Neural progenitor cell (in vitro differentiated cells): ENCODE measurements at regions not wholly inside any gene's neighbourhood (a gene's known extent, or its start where the extent isn't known, plus 50 kb on each side); places are given as distances from the start of the nearest gene placed in this dataset.

Source experiments
- DNase-seq: peaks from one replicate; pipeline ENCODE4 v3.0.0-alpha.2; 2016; ENCODE audit warnings: low spot score
- H2AFZ ChIP-seq: fragments of 200-600 bp; sonication (generic); replicated peaks from 2 replicates; pipeline ENCODE4 v1.6.1; 2016; ENCODE audit warnings: antibody characterized with exemption
- H3F3A ChIP-seq: fragments of 200-600 bp; sonication (generic); 2 replicates; pipeline ENCODE4 v1.6.1; 2016; ENCODE audit warnings: antibody characterized with exemption, low read depth
- H3K27ac ChIP-seq: fragments of 200-600 bp; sonication (generic); 2 replicates; pipeline ENCODE4 v1.5.1; 2016; ENCODE audit warnings: mild to moderate bottlenecking
- H3K27me3 ChIP-seq: fragments of 200-600 bp; sonication (generic); 2 replicates; pipeline ENCODE4 v1.6.1; 2016; ENCODE audit warnings: mild to moderate bottlenecking, moderate library complexity
- H3K36me3 ChIP-seq: fragments of 200-600 bp; sonication (generic); 2 replicates; pipeline ENCODE4 v1.5.1; 2016
- H3K4me1 ChIP-seq: fragments of 200-600 bp; sonication (generic); 2 replicates; pipeline ENCODE4 v1.6.1; 2016; ENCODE audit warnings: mixed run types
- H3K4me2 ChIP-seq: fragments of 200-600 bp; sonication (generic); 2 replicates; pipeline ENCODE4 v1.6.1; 2016
- H3K4me3 ChIP-seq: fragments of 200-600 bp; sonication (generic); 2 replicates; pipeline ENCODE4 v1.5.1; 2016
- H3K79me2 ChIP-seq: fragments of 200-600 bp; sonication (generic); 2 replicates; pipeline ENCODE4 v1.6.1; 2016; ENCODE audit warnings: low read depth
- H3K9ac ChIP-seq: fragments of 200-600 bp; sonication (generic); 2 replicates; pipeline ENCODE4 v1.6.1; 2016
- H3K9me3 ChIP-seq: fragments of 200-600 bp; sonication (generic); 2 replicates; pipeline ENCODE4 v1.5.1; 2016; ENCODE audit warnings: low read depth
- H4K20me1 ChIP-seq: fragments of 200-600 bp; sonication (generic); 2 replicates; pipeline ENCODE4 v1.6.1; 2016; ENCODE audit warnings: low read depth
- H3K27ac Mint-ChIP-seq: 3 replicates; pipeline ENCODE4 v1.8.0; 2021; ENCODE audit warnings: mixed read lengths
- H3K27me3 Mint-ChIP-seq: 2 replicates; pipeline ENCODE4 v1.8.0; 2022; ENCODE audit warnings: low read depth, mild to moderate bottlenecking, inconsistent platforms, moderate library complexity, mixed read lengths; ENCODE audit not compliant: insufficient read depth
- H3K36me3 Mint-ChIP-seq: 3 replicates; pipeline ENCODE4 v1.8.0; 2021; ENCODE audit warnings: mixed read lengths
- H3K4me1 Mint-ChIP-seq: 3 replicates; pipeline ENCODE4 v1.8.0; 2021; ENCODE audit warnings: mixed read lengths
- H3K4me3 Mint-ChIP-seq: 3 replicates; pipeline ENCODE4 v1.8.0; 2021; ENCODE audit warnings: mild to moderate bottlenecking, moderate library complexity, mixed read lengths
- H3K9me3 Mint-ChIP-seq: 3 replicates; pipeline ENCODE4 v1.8.0; 2020; ENCODE audit warnings: mixed read lengths
- CTCF ChIP-seq: fragments of 200-600 bp; sonication (generic); IDR thresholded peaks from 2 replicates; pipeline ENCODE4 v1.5.1; 2017; ENCODE audit warnings: antibody characterized with exemption, mild to moderate bottlenecking
- EZH2 ChIP-seq: fragments of 200-600 bp; sonication (generic); IDR thresholded peaks from 2 replicates; pipeline ENCODE4 v1.6.1; 2017; ENCODE audit warnings: antibody characterized with exemption, mild to moderate bottlenecking, moderate library complexity
- EZH2phosphoT487 ChIP-seq: fragments of 200-600 bp; sonication (generic); IDR thresholded peaks from 2 replicates; pipeline ENCODE4 v1.6.1; 2017; ENCODE audit warnings: antibody characterized with exemption

- H3K27me3 Mint-ChIP-seq: no peaks in the 10 kb centered on the region
- no peak overlapping the region for H3K27ac Mint-ChIP-seq
- H3K4me1 ChIP-seq: peaks cover 6% of the 10 kb centered on the region
Observed at GRCh38 chr3:26763723-26764122, 141.2 kb downstream of the LRRC3B start.

DNA sequence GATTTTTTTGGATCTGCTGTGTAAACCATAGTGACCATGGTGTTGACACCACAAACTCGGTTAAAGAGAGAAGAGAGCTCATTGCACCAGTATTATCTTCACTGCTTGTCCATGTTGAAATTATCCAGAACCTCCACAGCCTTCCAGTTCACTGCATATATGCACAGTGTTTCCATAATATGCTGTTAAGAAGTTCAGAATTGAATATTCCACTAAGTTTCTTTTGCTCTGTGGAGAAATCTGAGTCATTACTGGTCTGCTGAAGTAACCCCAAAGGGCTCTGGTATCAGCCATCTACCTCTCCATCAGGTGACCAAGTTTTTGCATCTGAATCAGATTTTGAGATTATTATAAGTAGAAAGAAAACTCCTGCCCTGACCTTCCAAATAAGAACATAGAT, 143.5 kb downstream of the LRRC3B start:
- Histone ChIP-seq H3F3A (no peaks in the 10 kb centered on the region), H2AFZ (no peak overlapping the region), H3K4me1 (peaks cover 6% of the 10 kb centered on the region), H3K4me3 (no peak overlapping the region), H3K9me3 (no peaks in the 10 kb centered on the region), H3K27ac (no peak overlapping the region), H3K36me3 (no peaks in the 10 kb centered on the region), H3K9ac (no peak overlapping the region), H4K20me1 (no peaks in the 10 kb centered on the region), H3K79me2 (no peaks in the 10 kb centered on the region), H3K4me2 (no peak overlapping the region), H3K27me3 (no peaks in the 10 kb centered on the region)
- TF ChIP-seq EZH2: no peak
- no peak for TF ChIP-seq CTCF
- no peak for TF ChIP-seq EZH2phosphoT487
- Mint-ChIP-seq H3K27ac (no peak overlapping the region), H3K36me3 (no peaks in the 10 kb centered on the region), H3K9me3 (no peaks in the 10 kb centered on the region), H3K27me3 (no peaks in the 10 kb centered on the region), H3K4me1 (peaks cover 6% of the 10 kb centered on the region), H3K4me3 (no peak overlapping the region)
- DNase-seq: no peak

More at GRCh38 chr3:26763723-26764122, 141.2 kb downstream of the LRRC3B start:
- H4K20me1 ChIP-seq: no peaks in the 10 kb centered on the region
- no peak overlapping the region for H3K9ac ChIP-seq
- no peak overlapping the region for H3K4me3 Mint-ChIP-seq
- no peaks in the 10 kb centered on the region for H3K36me3 ChIP-seq
- H3K4me1 Mint-ChIP-seq: peaks cover 6% of the 10 kb centered on the region
- no peaks in the 10 kb centered on the region for H3K9me3 ChIP-seq
- DNase-seq: no peak
- no peaks in the 10 kb centered on the region for H3K36me3 Mint-ChIP-seq
- no peaks in the 10 kb centered on the region for H3K27me3 ChIP-seq
- H3K4me2 ChIP-seq: no peak overlapping the region
- no peak overlapping the region for H2AFZ ChIP-seq
- H3K9me3 Mint-ChIP-seq: no peaks in the 10 kb centered on the region
- H3K79me2 ChIP-seq: no peaks in the 10 kb centered on the region
- TF ChIP-seq CTCF (no peak), EZH2phosphoT487 (no peak), EZH2 (no peak)
- H3K4me3 ChIP-seq: no peak overlapping the region
- no peak overlapping the region for H3K27ac ChIP-seq
- no peaks in the 10 kb centered on the region for H3F3A ChIP-seq

DNA sequence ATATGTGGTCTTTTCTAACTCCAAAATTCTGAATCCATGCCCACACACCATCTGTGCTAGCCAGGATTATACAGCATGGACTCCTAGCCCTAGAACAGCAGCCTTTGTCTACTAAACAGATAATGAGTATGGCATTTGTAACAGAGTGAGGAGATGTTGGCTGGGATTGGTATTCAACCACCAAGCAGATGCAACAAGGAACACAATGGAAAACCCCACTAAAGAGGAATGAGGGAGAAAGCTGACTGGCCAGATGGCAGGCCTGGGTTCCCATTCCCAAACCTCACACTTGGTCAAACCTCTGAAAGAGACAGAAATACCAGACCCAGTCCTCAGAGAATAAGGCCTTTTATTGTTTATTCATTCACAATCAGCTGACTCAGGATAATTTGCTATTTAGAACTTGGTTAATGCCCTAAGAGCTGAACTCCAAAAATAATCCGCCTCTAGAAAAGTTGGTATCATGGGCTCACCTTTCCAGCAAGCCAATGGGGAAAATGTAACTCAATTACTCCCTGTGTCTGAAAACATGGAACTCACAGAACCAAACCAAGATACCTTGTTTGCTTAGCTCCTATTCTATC, 145.6 kb downstream of the LRRC3B start:
- Mint-ChIP-seq H3K4me3 (no peak overlapping the region), H3K27ac (no peak overlapping the region), H3K4me1 (peaks cover 6% of the 10 kb centered on the region), H3K9me3 (no peaks in the 10 kb centered on the region), H3K27me3 (no peaks in the 10 kb centered on the region), H3K36me3 (no peaks in the 10 kb centered on the region)
- Histone ChIP-seq H3K79me2 (no peaks in the 10 kb centered on the region), H3K9ac (no peak overlapping the region), H2AFZ (no peak overlapping the region), H3K4me3 (no peak overlapping the region), H3F3A (no peaks in the 10 kb centered on the region), H3K4me1 (peaks cover 6% of the 10 kb centered on the region), H3K27me3 (no peaks in the 10 kb centered on the region), H3K4me2 (no peak overlapping the region), H4K20me1 (no peaks in the 10 kb centered on the region), H3K27ac (no peak overlapping the region), H3K9me3 (no peaks in the 10 kb centered on the region), H3K36me3 (no peaks in the 10 kb centered on the region)
- no peak for TF ChIP-seq EZH2phosphoT487
- no peak for TF ChIP-seq EZH2
- no peak for TF ChIP-seq CTCF
- DNase-seq: no peak
